GM21786 (cell line): ENCODE measurements at regions not wholly inside any gene's neighbourhood (a gene's known extent, or its start where the extent isn't known, plus 50 kb on each side); places are given as distances from the start of the nearest gene placed in this dataset.

Source experiments
- ATAC-seq: cut with Tn5 transposase; IDR thresholded peaks from one replicate; pipeline ENCODE4 v1.9.1; 2021; ENCODE audit not compliant: unreplicated experiment

GRCh38 chr17:62119373-62119772, 54.3 kb upstream of the MED13 start:
- ATAC-seq = peak; percentile 65
